ENCODE measurements at regions not wholly inside any gene's neighbourhood (a gene's known extent, or its start where the extent isn't known, plus 50 kb on each side); places are given as distances from the start of the nearest gene placed in this dataset.

DNA sequence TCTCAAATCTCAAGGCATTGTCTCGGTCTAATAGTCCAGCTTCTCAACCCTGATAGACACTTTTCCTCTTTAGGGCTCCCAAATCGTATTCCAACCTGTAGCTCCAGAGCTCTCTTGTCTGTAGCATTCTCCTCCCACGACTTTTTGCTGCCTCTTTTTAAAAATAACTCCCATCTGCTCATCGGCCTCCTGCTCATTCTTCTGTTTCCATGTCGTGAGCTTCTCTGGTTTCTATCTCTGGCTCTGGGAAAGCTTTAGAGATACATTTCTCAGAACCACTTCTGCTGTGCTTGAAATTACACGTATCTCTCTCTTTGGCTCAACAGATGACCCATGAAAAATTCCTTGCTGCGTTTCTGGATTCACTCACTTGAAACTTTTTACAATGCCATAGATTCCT, 609.6 kb upstream of the C16orf82 start:
- TF ChIP-seq ADNP (CRISPR knock-in tag; IDR thresholded peaks at IDR 0.05) (no peak), ZHX2 (IDR thresholded peaks at IDR 0.05; ENCODE audit: low read depth) (no peak), ZHX2 (CRISPR knock-in tag; IDR thresholded peaks at IDR 0.05; ENCODE audit: borderline replicate concordance) (no peak), CAMTA2 (CRISPR knock-in tag; IDR thresholded peaks at IDR 0.05; ENCODE audit: borderline replicate concordance) (no peak), THRA (CRISPR knock-in tag; IDR thresholded peaks at IDR 0.05; ENCODE audit: borderline replicate concordance) (no peak), RAD21 (CRISPR knock-in tag; IDR thresholded peaks at IDR 0.05) (no peak), SALL2 (CRISPR knock-in tag; IDR thresholded peaks at IDR 0.05) (no peak), NR3C1 (CRISPR knock-in tag; IDR thresholded peaks at IDR 0.05) (no peak), SMC3 (IDR thresholded peaks at IDR 0.05; ENCODE audit: low read length) (no peak), ZNF567 (CRISPR knock-in tag; IDR thresholded peaks at IDR 0.05; ENCODE audit: borderline replicate concordance) (no peak)
- TF ChIP-seq, protein P1, sequence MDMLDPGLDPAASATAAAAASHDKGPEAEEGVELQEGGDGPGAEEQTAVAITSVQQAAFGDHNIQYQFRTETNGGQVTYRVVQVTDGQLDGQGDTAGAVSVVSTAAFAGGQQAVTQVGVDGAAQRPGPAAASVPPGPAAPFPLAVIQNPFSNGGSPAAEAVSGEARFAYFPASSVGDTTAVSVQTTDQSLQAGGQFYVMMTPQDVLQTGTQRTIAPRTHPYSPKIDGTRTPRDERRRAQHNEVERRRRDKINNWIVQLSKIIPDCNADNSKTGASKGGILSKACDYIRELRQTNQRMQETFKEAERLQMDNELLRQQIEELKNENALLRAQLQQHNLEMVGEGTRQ (IDR thresholded peaks at IDR 0.05; ENCODE audit: low read depth, low read length), result no peak
- TF ChIP-seq, protein P1 (CRISPR knock-in tag; IDR thresholded peaks at IDR 0.05; ENCODE audit: borderline replicate concordance), result no peak
- TF ChIP-seq, protein P2, sequence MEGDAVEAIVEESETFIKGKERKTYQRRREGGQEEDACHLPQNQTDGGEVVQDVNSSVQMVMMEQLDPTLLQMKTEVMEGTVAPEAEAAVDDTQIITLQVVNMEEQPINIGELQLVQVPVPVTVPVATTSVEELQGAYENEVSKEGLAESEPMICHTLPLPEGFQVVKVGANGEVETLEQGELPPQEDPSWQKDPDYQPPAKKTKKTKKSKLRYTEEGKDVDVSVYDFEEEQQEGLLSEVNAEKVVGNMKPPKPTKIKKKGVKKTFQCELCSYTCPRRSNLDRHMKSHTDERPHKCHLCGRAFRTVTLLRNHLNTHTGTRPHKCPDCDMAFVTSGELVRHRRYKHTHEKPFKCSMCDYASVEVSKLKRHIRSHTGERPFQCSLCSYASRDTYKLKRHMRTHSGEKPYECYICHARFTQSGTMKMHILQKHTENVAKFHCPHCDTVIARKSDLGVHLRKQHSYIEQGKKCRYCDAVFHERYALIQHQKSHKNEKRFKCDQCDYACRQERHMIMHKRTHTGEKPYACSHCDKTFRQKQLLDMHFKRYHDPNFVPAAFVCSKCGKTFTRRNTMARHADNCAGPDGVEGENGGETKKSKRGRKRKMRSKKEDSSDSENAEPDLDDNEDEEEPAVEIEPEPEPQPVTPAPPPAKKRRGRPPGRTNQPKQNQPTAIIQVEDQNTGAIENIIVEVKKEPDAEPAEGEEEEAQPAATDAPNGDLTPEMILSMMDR (CRISPR knock-in tag; IDR thresholded peaks at IDR 0.05), result no peak

Data from HepG2 (cell line).